Vagina (tissue), 2 donors: ENCODE measurements at regions not wholly inside any gene's neighbourhood (a gene's known extent, or its start where the extent isn't known, plus 50 kb on each side); places are given as distances from the start of the nearest gene placed in this dataset.

Source experiments
- DNase-seq, 2 donors: peaks; one replicate each; pipeline ENCODE4 v3.0.0-alpha.2; 2017; ENCODE audit errors: extremely low spot score in 2 of 2
- H3K27ac ChIP-seq: fragments of 200-600 bp; sonication (generic); one replicate; pipeline ENCODE4 v1.5.1; 2019
- H3K27me3 ChIP-seq: fragments of 200-600 bp; sonication (generic); one replicate; pipeline ENCODE4 v1.5.1; 2019
- H3K36me3 ChIP-seq, 2 donors: fragments of 200-600 bp; sonication (generic); one replicate each; pipeline ENCODE4 v1.5.1; 2017 to 2019
- H3K4me1 ChIP-seq: fragments of 200-600 bp; sonication (generic); one replicate; pipeline ENCODE4 v1.5.1; 2019
- H3K4me3 ChIP-seq, 2 donors: fragments of 200-600 bp; sonication (generic); 1 replicate in 1 of 2; 2 replicates in 1 of 2; pipeline ENCODE4 v1.5.1; 2016 to 2019
- H3K9me3 ChIP-seq: fragments of 200-600 bp; sonication (generic); one replicate; pipeline ENCODE4 v1.5.1; 2019
- CTCF ChIP-seq, 3 experiments: fragments of 450-650 bp in 2 of 3; fragments of 200-600 bp in 1 of 3; sonication (generic) in 1 of 3; IDR thresholded peaks; one replicate each; pipeline ENCODE4 v1.5.1; 2017 to 2019; ENCODE audit warnings: antibody characterized with exemption in 3 of 3, mild to moderate bottlenecking in 2 of 3, moderate library complexity in 2 of 3
- POLR2A ChIP-seq, 2 donors: fragments of 450-650 bp; IDR thresholded peaks; one replicate each; pipeline ENCODE4 v1.6.1; 2017; ENCODE audit warnings: antibody characterized with exemption in 2 of 2, mild to moderate bottlenecking in 2 of 2, moderate library complexity in 2 of 2
- POLR2AphosphoS5 ChIP-seq, 2 donors: sonication (generic); formaldehyde crosslinking; IDR thresholded peaks; one replicate each; pipeline ENCODE4 v1.9.0; 2017; ENCODE audit warnings: antibody characterized with exemption in 2 of 2, mild to moderate bottlenecking in 2 of 2, low read depth in 1 of 2; ENCODE audit not compliant: insufficient read depth in 1 of 2
- intact Hi-C: fragments of 100-400 bp; cut with DNase I; formaldehyde crosslinking; loops from one replicate; pipeline ENCODE4 v1.15.1; 2023

GRCh38 chr17:33944826-33945225, 310.3 kb upstream of the CCL2 start:
- Histone ChIP-seq H3K36me3 (no peaks in the 10 kb centered on the region), H3K27ac (no peak overlapping the region), H3K27me3 (no peaks in the 10 kb centered on the region), H3K9me3 (no peaks in the 10 kb centered on the region), H3K4me3 (no peak overlapping the region), H3K4me1 (no peaks in the 10 kb centered on the region)
- no peak for TF ChIP-seq CTCF (IDR thresholded peaks at IDR 0.05)
- no peak for TF ChIP-seq POLR2A (IDR thresholded peaks at IDR 0.05)
- TF ChIP-seq POLR2AphosphoS5 (IDR thresholded peaks at IDR 0.05; ENCODE audit: insufficient read depth in 1 of 2, low read depth in 1 of 2), result no peak
- intact Hi-C loops, result no loop called here
- DNase-seq, result no peak

GRCh38 chr17:33945646-33946546, 309.2 kb upstream of the CCL2 start:
- H3K9me3 ChIP-seq, result no peaks in the 10 kb centered on the region
- TF ChIP-seq POLR2A (IDR thresholded peaks at IDR 0.05), result no peak
- no peak for TF ChIP-seq CTCF (IDR thresholded peaks at IDR 0.05)
- no peak for TF ChIP-seq POLR2AphosphoS5 (IDR thresholded peaks at IDR 0.05; ENCODE audit: insufficient read depth in 1 of 2, low read depth in 1 of 2)
- H3K27ac ChIP-seq, result no peak overlapping the region
- H3K4me3 ChIP-seq, result no peak overlapping the region
- H3K27me3 ChIP-seq, result no peaks in the 10 kb centered on the region
- no peak for DNase-seq
- H3K4me1 ChIP-seq, result no peaks in the 10 kb centered on the region
- no peaks in the 10 kb centered on the region for H3K36me3 ChIP-seq
- intact Hi-C loops, result no loop called here

- Histone ChIP-seq H3K4me1 (no peaks in the 10 kb centered on the region), H3K27me3 (no peaks in the 10 kb centered on the region), H3K27ac (no peak overlapping the region), H3K4me3 (no peak overlapping the region), H3K36me3 (no peaks in the 10 kb centered on the region), H3K9me3 (no peaks in the 10 kb centered on the region)
- intact Hi-C loops, result no loop called here
- TF ChIP-seq POLR2AphosphoS5 (IDR thresholded peaks at IDR 0.05; ENCODE audit: insufficient read depth in 1 of 2, low read depth in 1 of 2), result no peak
- no peak for TF ChIP-seq CTCF (IDR thresholded peaks at IDR 0.05)
- TF ChIP-seq POLR2A (IDR thresholded peaks at IDR 0.05), result no peak
- no peak for DNase-seq
Measured at GRCh38 chr17:33947762-33948161, 307.3 kb upstream of the CCL2 start.

- intact Hi-C loops, result no loop called here
- Histone ChIP-seq H3K4me1 (no peaks in the 10 kb centered on the region), H3K4me3 (no peak overlapping the region), H3K36me3 (no peaks in the 10 kb centered on the region), H3K9me3 (no peaks in the 10 kb centered on the region), H3K27ac (no peak overlapping the region), H3K27me3 (no peaks in the 10 kb centered on the region)
- no peak for TF ChIP-seq CTCF (IDR thresholded peaks at IDR 0.05)
- DNase-seq, result no peak
Measured at GRCh38 chr17:33948309-33948708, 306.8 kb upstream of the CCL2 start.

GRCh38 chr17:33949100-33949499, 306.0 kb upstream of the CCL2 start:
- Histone ChIP-seq H3K36me3 (no peaks in the 10 kb centered on the region), H3K27ac (no peak overlapping the region), H3K4me1 (no peaks in the 10 kb centered on the region), H3K27me3 (no peaks in the 10 kb centered on the region), H3K9me3 (no peaks in the 10 kb centered on the region), H3K4me3 (no peak overlapping the region)
- no peak for TF ChIP-seq POLR2AphosphoS5 (IDR thresholded peaks at IDR 0.05; ENCODE audit: insufficient read depth in 1 of 2, low read depth in 1 of 2)
- no peak for TF ChIP-seq POLR2A (IDR thresholded peaks at IDR 0.05)
- no peak for TF ChIP-seq CTCF (IDR thresholded peaks at IDR 0.05)
- no peak for DNase-seq
- intact Hi-C loops, result no loop called here
